MCF 10A (cell line): ENCODE measurements at regions not wholly inside any gene's neighbourhood (a gene's known extent, or its start where the extent isn't known, plus 50 kb on each side); places are given as distances from the start of the nearest gene placed in this dataset.

Experiments
- BruUV-seq: library from RNA; stranded (reverse); fragments of 400-500 nt; replicated peaks from 2 replicates; lab custom pipeline; 2021; lab: Mats Ljungman, UMichigan
- CTCF ChIA-PET: fragments of 300-600 bp; sonication (Branson Sonifier 250); formaldehyde crosslinking; extraction: SDS; loops from one replicate; lab custom pipeline; 2021; ENCODE audit warnings: antibody characterized with exemption, inconsistent platforms; lab: Yijun Ruan, JAX
- POLR2A ChIA-PET: fragments of 300-600, 350-650 bp; sonication (Branson Sonifier 250); formaldehyde crosslinking; extraction: SDS; loops from one replicate; lab custom pipeline; 2020; ENCODE audit warnings: antibody characterized with exemption, inconsistent platforms; lab: Yijun Ruan, JAX
- DNase-seq: peaks from one replicate; pipeline ENCODE4 v3.0.0-alpha.2; 2018; ENCODE audit not compliant: unreplicated experiment
- H3K27ac Mint-ChIP-seq: one replicate; pipeline ENCODE4 v1.8.0; 2022; ENCODE audit warnings: mild to moderate bottlenecking, low read depth, mixed read lengths; ENCODE audit not compliant: unreplicated experiment
- H3K27me3 Mint-ChIP-seq: one replicate; pipeline ENCODE4 v1.8.0; 2022; ENCODE audit warnings: mixed read lengths; ENCODE audit not compliant: insufficient read depth, unreplicated experiment
- H3K36me3 Mint-ChIP-seq: one replicate; pipeline ENCODE4 v1.8.0; 2022; ENCODE audit warnings: mild to moderate bottlenecking, moderate library complexity, mixed read lengths; ENCODE audit not compliant: insufficient read depth, unreplicated experiment
- H3K4me1 Mint-ChIP-seq: one replicate; pipeline ENCODE4 v1.8.0; 2022; ENCODE audit warnings: mixed read lengths; ENCODE audit not compliant: insufficient read depth, unreplicated experiment
- H3K4me3 Mint-ChIP-seq: one replicate; pipeline ENCODE4 v1.8.0; 2022; ENCODE audit warnings: mild to moderate bottlenecking, moderate library complexity, mixed read lengths; ENCODE audit not compliant: unreplicated experiment
- H3K9me3 Mint-ChIP-seq: one replicate; pipeline ENCODE4 v1.8.0; 2022; ENCODE audit warnings: mixed read lengths; ENCODE audit not compliant: unreplicated experiment
- intact Hi-C: fragments of 100-400 bp; cut with micrococcal nuclease; formaldehyde crosslinking; loops from 2 replicates; pipeline ENCODE4 v1.14.1; 2022
- TF ChIP-seq, protein P1 (sequence below): fragments of 200-600 bp; IDR thresholded peaks from one replicate; pipeline ENCODE4 v1.8.0; 2022; ENCODE audit warnings: antibody characterized with exemption, mild to moderate bottlenecking; ENCODE audit not compliant: unreplicated experiment

DNA sequence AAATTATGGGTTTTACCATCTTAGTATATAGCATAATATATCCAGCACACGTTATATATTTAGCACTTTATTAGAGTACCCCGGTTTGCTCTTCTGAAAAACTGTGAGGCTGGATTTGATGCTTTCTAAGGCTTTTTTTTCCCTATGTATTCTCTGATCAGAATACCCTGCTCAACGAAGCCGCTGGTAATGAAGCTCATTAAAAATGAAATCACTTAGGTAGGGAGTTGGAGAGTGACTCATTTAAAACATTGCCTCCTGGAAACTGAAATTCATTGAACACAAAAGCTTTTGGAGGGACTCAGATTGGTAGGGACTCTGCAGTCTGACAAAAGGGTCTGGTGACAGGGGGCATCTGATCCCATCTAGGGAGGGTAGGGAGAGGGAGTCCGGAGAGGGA is 365.4 kb upstream of the MEX3C start:
- Mint-ChIP-seq H3K9me3 (no peaks in the 10 kb centered on the region), H3K4me1 (no peaks in the 10 kb centered on the region), H3K27me3 (no peaks in the 10 kb centered on the region), H3K27ac (no peak overlapping the region), H3K4me3 (no peak overlapping the region), H3K36me3 (peaks cover 5% of the 10 kb centered on the region)
- BruUV-seq: no TSS peak
- TF ChIP-seq, protein P1, sequence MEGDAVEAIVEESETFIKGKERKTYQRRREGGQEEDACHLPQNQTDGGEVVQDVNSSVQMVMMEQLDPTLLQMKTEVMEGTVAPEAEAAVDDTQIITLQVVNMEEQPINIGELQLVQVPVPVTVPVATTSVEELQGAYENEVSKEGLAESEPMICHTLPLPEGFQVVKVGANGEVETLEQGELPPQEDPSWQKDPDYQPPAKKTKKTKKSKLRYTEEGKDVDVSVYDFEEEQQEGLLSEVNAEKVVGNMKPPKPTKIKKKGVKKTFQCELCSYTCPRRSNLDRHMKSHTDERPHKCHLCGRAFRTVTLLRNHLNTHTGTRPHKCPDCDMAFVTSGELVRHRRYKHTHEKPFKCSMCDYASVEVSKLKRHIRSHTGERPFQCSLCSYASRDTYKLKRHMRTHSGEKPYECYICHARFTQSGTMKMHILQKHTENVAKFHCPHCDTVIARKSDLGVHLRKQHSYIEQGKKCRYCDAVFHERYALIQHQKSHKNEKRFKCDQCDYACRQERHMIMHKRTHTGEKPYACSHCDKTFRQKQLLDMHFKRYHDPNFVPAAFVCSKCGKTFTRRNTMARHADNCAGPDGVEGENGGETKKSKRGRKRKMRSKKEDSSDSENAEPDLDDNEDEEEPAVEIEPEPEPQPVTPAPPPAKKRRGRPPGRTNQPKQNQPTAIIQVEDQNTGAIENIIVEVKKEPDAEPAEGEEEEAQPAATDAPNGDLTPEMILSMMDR: no peak
- no peak for DNase-seq
- ChIA-PET POLR2A (no interaction called here), CTCF (interaction anchor here (0.6 kb wide), 1 partner anchor 671 kb away, joined by 5 read pairs; no protein-coding TSS in a partner anchor)
- intact Hi-C loops: no loop called here

DNA sequence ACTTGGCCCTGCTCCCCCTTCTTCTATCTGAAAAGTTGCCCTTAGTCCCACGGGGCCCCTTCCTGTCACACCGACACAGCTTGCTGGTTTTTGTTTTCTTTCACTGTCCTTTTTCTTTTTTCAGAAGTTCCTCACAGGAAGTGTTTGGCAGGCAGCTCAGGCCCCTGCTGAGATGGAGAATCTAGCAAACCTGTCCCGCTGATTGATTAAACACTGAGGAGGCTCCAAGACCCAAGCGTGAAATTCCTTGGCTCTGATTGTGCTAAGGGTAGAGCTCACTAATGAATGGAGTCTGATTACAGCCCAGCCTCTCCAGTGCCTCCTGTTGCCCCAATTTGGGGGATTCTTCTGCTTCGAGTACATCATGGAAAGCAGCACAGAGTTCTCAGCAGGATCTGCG is 365.9 kb upstream of the MEX3C start:
- no peak for DNase-seq
- CTCF ChIA-PET: interaction anchor here (0.6 to 0.7 kb wide), 2 partner anchors 94 to 671 kb away, joined by 4 to 5 read pairs; no protein-coding TSS in a partner anchor
- Mint-ChIP-seq H3K27ac (no peak overlapping the region), H3K4me3 (no peak overlapping the region), H3K27me3 (no peaks in the 10 kb centered on the region), H3K4me1 (no peaks in the 10 kb centered on the region), H3K36me3 (peaks cover 5% of the 10 kb centered on the region), H3K9me3 (no peaks in the 10 kb centered on the region)
- BruUV-seq: no TSS peak
- POLR2A ChIA-PET: no interaction called here
- intact Hi-C loops: no loop called here
- TF ChIP-seq, protein P1: no peak

DNA sequence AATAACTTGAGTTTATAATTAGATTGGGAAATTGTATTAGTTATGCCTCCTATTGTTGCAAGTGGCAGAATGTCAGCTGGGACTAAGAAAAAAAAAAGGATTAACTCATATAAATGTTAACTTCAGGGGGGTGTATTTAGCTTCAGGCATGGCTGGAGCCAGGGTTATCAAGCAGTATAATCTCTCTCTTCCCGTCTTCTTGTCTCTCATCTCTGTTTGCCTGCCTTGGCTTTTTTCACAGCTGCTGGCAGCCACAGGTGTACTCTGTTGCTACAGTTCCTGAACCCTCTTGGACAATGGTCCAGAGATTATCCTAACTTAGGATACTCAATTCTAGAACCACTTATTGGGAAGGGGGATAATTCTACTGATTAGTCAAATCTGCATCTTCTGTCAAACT is 370.7 kb upstream of the MEX3C start:
- intact Hi-C loops: no loop called here
- H3K4me1 Mint-ChIP-seq: no peaks in the 10 kb centered on the region
- CTCF ChIA-PET: interaction anchor here (0.6 to 1.2 kb wide), 3 partner anchors 53 to 1089 kb away, joined by 3 to 5 read pairs (median 3); no protein-coding TSS in a partner anchor
- BruUV-seq: no TSS peak
- TF ChIP-seq, protein P1: no peak
- peaks cover 5% of the 10 kb centered on the region for H3K36me3 Mint-ChIP-seq
- no peaks in the 10 kb centered on the region for H3K27me3 Mint-ChIP-seq
- H3K9me3 Mint-ChIP-seq: no peaks in the 10 kb centered on the region
- no peak overlapping the region for H3K27ac Mint-ChIP-seq
- POLR2A ChIA-PET: interaction anchor here (0.7 kb wide), 1 partner anchor 216 kb away, joined by 3 read pairs; no protein-coding TSS in a partner anchor
- H3K4me3 Mint-ChIP-seq: no peak overlapping the region
- no peak for DNase-seq

DNA sequence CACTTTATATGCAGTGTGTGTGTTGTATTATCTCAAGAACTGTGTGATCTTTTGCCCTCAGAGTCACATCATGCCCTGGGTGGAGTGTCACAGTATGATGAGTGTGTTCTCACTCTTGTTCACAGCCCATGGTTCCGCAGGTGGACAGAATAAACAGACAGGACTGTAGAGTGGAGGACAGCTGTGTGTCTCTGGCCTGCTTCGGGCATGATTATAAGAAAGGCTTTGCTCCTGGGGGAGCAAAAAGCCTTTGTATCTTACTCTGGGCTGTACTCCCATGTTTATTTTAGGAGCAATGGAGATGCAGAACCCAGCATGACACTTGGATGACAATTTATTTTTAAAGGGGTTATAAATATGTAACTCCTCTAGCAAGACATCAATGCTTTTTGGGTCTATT is 371.7 kb upstream of the MEX3C start:
- POLR2A ChIA-PET: no interaction called here
- BruUV-seq: no TSS peak
- CTCF ChIA-PET: no interaction called here
- Mint-ChIP-seq H3K36me3 (peaks cover 5% of the 10 kb centered on the region), H3K4me3 (no peak overlapping the region), H3K4me1 (no peaks in the 10 kb centered on the region), H3K27ac (no peak overlapping the region), H3K9me3 (no peaks in the 10 kb centered on the region), H3K27me3 (no peaks in the 10 kb centered on the region)
- DNase-seq: no peak
- TF ChIP-seq, protein P1: no peak
- intact Hi-C loops: no loop called here
